Hematopoietic multipotent progenitor cell treated with erythropoietin and hydrocortisone succinate and interleukin-3 and kit ligand, for 17 days (in vitro differentiated cells): ENCODE measurements at regions not wholly inside any gene's neighbourhood (a gene's known extent, or its start where the extent isn't known, plus 50 kb on each side); places are given as distances from the start of the nearest gene placed in this dataset.
"Not testable (repeated sequence)": the region's sequence is repeated elsewhere in the genome, so short reads cannot be mapped to it uniquely, and the experiment has no call there.

Experiments used
- DNase-seq: peaks from one replicate; pipeline ENCODE4 v3.0.0-alpha.2; 2015; ENCODE audit warnings: low spot score

GRCh38 chr18:40133253-40133652, 1821.8 kb upstream of the PIK3C3 start:
- DNase-seq, result no peak

GRCh38 chr18:40132438-40132837, 1822.6 kb upstream of the PIK3C3 start:
- not testable (repeated sequence) for DNase-seq

DNA sequence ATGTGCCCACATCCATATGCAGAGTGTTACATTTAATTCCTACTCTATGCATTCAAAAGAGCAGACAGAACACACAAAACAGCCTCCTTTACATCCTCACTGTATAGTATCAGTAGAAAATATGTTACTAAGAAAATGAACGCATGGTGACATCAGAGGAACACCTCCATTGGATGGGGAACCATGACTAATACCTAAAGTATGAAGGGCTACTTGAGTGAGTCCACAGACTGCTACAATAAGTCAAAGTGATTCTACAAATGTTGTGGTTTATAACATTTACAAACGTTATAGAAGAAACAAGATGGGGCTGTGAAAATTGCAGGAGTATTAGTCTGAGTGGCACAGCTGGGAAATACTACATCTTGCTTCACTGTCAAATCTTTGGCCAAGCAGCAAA, 1830.9 kb upstream of the PIK3C3 start:
- no peak for DNase-seq

DNA sequence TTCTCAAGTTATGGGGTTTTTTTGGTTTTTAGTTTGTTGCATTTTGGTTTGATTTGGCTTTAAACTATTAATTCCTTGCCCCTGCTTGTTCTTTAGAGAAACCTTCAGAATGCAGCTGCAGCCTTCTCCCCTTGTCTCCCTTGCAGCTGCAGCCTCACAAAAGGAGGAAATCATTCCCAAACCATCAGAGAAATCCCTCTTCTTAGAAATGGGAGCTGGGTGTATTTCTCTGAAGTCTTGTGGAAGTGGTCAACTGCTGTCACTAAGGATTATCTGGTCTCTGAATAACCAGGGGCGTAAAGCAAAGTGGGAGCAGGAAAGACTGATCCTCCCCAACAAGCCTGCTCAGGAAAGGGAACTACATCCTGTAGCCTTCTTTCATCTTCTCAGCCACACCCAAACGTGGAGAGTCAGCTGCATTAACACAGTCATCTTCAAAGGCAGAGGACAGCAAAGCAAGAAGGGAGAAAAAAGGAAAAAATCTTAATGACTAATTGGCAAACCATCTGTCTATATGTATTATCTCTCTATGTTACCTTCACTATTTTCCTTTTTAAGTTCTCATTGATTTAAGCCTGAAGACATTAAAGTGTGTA, 1834.1 kb upstream of the PIK3C3 start:
- DNase-seq, result no peak

- DNase-seq, result no peak
Measured at GRCh38 chr18:40120356-40120755, 1834.7 kb upstream of the PIK3C3 start.

DNA sequence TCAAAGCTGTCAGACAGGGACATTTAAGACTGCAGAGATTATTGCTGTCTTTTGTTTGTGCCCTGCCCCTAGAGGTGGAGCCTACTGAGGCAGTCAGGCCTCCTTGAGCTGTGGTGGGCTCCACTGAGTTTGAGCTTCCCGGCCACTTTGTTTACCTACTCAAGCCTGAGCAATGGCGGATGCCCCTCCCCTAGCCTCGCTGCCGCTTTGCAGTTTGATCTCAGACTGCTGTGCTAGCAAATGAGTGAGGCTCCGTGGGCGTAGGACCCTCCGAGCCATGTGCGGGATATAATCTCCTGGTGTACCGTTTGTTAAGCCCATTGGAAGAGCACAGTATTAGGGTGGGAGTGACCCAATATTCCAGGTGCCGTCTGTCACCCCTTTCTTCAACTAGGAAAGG, 1835.5 kb upstream of the PIK3C3 start:
- not testable (repeated sequence) for DNase-seq

- DNase-seq, result no peak
Measured at GRCh38 chr18:40110455-40110854, 1844.6 kb upstream of the PIK3C3 start.

DNA sequence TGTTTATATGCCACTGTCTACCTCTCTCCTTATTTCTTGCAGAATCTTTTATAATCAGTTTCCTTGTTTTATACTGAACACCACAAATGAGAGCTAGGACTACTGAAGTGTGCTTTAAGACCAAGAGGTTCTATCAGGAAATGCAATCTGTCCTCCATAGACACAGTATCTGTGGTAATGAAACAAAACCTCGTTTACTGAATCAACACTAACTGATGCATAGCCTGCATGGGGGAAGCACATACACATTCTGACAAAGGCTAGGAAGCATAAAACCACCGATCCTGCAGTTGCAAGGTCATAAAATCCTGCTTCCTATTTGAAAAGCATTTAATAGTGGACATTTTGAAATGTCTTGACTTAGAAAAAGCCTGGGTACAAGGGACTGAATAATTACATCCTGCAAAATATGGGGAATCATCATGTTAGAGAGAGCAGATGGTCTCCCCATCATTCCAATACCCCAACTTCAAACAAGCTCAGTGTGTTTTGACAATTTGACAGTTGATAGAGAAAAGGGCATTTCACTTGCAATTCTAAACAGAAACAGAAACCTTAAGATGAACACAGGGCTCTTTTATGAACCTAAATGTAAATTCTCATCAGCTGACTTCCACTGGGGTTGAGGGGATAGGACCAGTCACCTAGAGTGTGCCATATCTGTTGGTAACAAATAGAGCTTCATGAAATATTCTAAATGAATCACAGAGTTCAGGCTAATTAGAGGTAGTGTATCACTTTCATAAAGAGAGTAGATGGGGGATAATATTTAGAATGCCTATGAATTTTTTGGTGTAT, 1845.6 kb upstream of the PIK3C3 start:
- no peak for DNase-seq

DNA sequence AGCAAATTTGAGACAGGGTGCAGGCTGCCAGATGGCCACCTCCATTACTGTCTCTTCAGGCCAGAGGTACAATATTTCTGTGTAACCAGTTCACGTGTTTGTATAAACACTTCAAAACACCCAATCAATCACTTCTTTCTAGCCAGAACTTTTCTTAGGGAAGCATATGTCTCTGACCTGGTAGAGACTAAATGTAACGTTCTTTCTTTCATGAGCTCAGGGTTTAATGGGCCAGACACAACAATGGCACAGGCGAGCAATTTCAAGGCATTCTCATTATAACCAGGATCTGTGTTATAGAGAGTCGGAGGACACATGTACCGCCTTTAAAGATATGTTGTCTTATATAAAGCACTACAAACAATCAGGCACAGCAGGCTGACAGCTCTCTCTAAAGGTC, 1846.4 kb upstream of the PIK3C3 start:
- DNase-seq, result no peak

GRCh38 chr18:40102903-40103302, 1852.1 kb upstream of the PIK3C3 start:
- DNase-seq, result no peak

DNA sequence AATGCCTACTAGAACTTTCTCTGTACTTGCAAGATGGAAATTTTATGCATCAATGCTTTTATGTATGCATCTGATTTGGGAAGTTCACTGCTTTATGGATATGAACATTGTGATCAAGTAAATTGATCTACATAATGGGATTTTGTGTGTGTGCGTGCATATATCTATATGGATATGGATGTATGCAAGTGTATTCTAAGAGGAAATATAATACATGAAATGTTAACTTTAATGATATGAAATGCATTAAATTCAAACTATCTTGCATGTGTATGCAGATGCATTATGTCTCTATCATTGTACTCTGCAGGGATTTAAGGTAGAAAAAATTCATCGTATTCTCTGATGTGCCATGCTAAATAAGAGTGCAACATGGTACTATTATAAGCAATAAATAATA, 1855.4 kb upstream of the PIK3C3 start:
- no peak for DNase-seq

DNA sequence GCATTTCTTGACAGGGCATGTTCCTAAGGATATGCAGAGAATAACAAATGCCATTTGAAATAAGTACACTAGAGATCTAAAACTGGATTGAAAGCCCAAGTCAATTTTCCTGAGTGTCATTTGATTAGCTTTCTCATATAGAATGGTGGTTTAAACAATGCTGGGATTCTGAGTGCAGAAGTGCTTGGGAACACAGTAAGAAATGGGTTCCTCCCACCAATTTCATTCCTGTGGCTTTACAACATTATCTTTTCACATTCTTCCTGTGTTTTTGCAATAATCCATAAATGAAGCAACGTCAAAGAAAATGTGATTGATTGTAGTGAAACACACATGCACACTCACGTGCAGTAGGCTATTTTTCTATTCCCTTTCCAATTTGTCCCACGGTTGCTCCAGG, 1858.4 kb upstream of the PIK3C3 start:
- no peak for DNase-seq

GRCh38 chr18:40094441-40094840, 1860.6 kb upstream of the PIK3C3 start:
- DNase-seq, result no peak

DNA sequence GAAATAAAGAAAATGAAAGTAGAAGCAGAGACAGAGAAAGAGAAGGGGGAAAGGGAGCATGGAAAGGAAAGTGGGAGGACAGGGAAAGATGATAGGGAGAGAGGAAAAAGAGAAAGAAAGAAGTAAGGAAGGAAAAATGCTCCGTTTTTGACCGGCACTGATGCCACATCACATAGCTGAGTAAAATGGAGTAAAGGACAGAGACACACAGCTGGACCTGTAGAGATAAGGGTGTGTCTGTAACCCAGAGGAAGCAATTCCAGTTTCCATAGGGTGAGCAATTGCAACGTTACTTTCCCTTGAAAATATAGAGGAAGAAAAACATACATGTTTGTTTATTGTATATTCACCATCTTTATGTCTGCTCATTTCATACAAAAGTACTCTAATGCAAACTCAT, 1866.9 kb upstream of the PIK3C3 start:
- DNase-seq, result no peak

GRCh38 chr18:40079786-40080185, 1875.2 kb upstream of the PIK3C3 start:
- no peak for DNase-seq

DNA sequence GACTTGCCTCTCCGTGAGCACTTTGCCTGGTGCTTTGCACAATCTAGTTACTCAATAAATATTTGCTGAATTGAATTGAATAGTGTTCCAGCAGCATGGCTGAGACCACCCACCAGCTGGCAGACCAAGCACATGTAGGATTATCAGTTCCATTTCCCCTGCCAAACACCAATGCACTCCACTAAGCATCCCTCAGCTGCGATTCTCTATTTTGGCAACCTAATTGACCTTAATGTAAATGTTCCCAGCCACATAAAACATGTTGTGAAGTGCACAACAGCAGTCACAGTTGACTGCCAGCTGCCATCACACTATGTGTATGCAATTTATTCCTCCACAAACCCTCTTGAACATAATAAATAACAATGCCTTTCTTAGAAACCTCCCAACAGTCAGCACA, 1879.4 kb upstream of the PIK3C3 start:
- DNase-seq, result no peak

DNA sequence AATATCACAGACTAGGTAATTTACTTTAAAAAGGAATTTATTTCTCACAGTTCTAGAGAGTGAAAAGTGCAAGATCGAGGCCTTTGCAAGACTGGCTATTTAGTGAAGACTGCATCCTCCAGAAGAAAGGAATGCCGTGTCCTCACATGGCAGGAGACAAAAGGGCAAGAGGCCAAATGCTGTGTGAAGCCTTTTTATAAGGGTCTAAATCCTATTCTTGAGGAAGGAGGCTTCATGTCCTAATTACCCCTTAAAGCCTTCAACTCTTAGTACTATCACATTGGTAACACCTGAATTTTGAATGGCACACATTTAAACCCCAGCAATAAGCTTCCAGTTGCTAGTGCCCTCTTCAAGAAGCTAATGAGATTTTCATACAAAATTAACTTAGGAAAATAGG, 1882.3 kb upstream of the PIK3C3 start:
- DNase-seq, result no peak

DNA sequence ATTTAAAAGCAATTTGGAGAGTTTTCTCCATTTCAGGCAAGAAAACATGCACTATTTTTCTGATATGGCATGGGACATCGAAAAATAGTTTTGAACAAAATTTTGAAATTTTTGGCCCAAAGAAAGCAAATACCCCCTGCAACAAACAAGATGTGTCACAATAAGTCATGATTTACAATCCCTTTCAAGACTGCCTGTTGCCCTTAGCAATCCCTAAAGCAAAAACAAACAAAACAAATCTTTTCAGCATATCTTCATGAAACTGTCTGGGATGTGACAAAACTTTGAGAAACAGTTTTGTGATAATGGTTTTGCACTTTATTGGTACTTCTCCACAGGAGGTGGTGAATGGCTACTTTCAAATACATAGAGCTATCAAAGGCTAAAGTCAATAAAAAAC, 1888.7 kb upstream of the PIK3C3 start:
- DNase-seq, result no peak

DNA sequence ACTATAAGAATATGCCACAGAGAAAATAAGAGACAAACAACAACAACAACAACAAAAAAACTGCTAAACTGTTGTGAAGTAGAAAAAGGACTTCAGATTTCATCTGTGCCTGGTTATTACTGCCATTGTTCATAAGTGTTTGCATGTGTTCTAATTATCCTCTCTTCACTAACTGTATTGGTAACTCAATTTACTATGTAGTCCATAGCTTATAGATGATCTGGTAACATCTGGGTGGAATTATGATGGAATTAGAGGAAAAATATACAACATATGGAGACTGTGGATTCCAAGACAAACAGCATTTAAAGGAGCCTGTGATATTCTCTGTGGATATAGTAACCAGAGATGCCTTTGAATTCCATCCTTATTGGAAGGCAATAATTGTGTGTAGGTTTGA, 1891.5 kb upstream of the PIK3C3 start:
- DNase-seq, result no peak

GRCh38 chr18:40061086-40061485, 1893.9 kb upstream of the PIK3C3 start:
- no peak for DNase-seq

DNA sequence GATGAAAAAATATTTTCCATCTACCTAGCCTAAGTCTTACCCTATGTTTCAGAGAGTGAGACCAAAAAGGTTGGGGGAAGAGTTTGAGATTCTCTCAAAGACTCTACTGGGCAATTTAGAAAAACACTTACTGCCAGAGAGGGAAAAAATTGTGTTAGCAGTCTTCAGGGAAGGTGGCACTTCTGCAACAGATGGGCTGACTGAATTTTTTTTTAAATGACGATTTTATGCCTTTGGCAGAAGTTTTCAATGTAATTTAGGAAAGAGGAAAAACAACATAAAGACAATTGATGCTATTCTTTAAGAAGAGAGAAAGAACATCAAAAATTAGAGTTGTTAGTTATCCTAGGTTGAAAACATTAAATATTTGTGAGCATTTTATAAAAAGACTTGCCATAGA, 1894.5 kb upstream of the PIK3C3 start:
- no peak for DNase-seq

DNA sequence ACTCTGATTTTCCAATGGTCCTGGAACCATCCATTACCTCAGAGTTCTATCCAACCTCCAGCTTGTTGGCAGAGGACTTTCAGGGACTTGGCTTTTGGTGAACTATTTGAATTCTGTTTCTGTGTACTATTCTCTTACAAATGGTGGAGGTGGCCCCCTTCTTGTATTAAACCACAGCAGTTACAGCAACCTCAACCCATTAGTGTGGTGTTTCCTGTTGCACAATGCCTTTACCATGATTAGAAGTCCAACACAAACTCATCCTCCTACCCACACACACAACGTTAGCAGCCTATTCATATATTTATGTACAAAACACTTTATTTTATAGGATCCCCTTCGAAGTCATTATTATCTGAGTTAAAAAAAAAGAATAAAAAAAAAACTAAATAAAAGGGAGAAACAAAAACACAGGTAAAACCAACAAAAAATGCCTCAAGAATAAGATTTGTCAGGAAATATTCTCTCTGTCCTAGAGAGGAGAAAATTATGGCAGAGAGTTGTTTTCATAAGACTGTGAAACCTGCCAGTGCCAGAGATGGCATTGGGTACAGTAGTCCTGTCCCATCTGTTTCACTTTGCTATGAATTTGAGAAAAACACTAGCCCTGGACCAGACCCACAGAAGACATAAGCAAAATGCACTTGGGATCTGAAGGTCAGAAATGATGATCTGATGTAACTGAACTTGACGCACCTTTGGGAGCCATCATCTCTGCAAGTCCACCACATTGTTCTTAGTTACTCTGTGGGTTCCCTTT, 1896.0 kb upstream of the PIK3C3 start:
- DNase-seq, result no peak

DNA sequence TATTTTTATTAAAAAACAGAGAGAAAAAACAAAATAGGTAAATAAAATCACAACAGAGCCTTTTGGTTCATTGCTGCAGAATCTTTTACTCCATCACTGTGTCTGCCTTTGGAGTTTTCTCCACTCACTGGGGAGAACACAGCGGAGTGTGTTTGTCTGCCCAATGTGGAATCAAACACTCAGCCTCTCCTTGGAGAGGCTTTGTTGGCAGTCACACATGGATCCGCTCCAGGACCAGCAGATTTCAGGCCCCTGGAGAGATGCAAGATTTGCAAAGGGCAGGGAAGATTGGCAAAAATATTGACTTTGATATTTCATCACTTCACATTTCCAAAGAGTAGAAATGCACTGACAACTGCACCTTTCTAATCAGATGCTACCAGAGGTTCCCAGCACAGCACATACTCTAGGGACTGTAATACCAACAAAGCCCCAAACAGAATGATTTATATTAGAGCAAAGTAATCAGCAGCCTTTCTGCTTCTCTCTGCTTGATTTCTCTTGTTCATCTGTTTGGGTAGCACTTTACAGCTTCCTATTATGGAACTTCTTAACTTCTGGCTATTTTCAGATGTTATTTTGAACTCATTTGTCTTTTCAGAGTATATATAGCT, 1898.8 kb upstream of the PIK3C3 start:
- DNase-seq, result no peak
